ENCODE measurements at regions not wholly inside any gene's neighbourhood (a gene's known extent, or its start where the extent isn't known, plus 50 kb on each side); places are given as distances from the start of the nearest gene placed in this dataset.

DNA sequence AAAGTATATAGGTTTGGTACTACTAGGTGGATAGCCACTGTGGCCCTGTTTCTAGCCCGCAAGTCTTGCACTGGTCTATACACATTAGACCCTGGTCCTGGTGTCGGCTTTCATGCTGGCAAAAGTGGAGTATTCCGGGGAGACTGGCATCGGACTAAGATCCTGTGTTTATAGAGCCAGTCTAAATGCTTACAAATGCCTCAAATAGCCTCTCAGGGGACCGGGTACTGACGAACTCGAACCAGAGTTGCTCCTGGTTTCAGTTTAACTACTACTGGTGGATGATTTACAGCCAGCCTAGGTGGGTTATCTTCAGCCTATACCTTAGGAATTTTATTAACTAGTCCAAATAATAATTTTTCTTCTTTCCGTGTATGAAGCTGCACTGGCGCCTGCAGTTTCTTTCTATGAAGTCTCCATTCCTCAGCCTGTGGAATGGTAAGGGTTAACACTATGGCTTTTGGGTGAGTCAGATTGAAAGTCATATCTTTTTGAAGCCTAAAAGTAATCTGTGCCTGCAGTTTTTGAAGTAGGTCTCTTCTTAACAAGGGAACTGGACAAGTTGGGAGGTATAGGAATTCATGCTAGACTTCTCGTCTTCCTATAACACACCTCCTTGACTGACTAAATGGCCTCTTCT is 51.3 kb downstream of the OR10H4 start:
- no peaks in the 10 kb centered on the region for H3K36me3 ChIP-seq (ENCODE audit: insufficient read depth, low read length)
- H3F3A ChIP-seq (ENCODE audit: low read depth), result no peaks in the 10 kb centered on the region
- no peak overlapping the region for H3K4me3 ChIP-seq (ENCODE audit: low read length, poor library complexity, severe bottlenecking)
- no peak overlapping the region for H3K9ac ChIP-seq (ENCODE audit: low read depth, low read length, poor library complexity, severe bottlenecking)
- no peaks in the 10 kb centered on the region for H3K9me2 ChIP-seq (replicated peaks; ENCODE audit: low read depth, low read length)
- no peaks in the 10 kb centered on the region for H3K27me3 ChIP-seq (ENCODE audit: insufficient read depth, low read length, poor library complexity, severe bottlenecking)
- H3K4me1 ChIP-seq (ENCODE audit: insufficient read depth, low read length, poor library complexity, severe bottlenecking), result peaks cover 11% of the 10 kb centered on the region
- TF ChIP-seq, protein P1, sequence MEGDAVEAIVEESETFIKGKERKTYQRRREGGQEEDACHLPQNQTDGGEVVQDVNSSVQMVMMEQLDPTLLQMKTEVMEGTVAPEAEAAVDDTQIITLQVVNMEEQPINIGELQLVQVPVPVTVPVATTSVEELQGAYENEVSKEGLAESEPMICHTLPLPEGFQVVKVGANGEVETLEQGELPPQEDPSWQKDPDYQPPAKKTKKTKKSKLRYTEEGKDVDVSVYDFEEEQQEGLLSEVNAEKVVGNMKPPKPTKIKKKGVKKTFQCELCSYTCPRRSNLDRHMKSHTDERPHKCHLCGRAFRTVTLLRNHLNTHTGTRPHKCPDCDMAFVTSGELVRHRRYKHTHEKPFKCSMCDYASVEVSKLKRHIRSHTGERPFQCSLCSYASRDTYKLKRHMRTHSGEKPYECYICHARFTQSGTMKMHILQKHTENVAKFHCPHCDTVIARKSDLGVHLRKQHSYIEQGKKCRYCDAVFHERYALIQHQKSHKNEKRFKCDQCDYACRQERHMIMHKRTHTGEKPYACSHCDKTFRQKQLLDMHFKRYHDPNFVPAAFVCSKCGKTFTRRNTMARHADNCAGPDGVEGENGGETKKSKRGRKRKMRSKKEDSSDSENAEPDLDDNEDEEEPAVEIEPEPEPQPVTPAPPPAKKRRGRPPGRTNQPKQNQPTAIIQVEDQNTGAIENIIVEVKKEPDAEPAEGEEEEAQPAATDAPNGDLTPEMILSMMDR (conservative IDR thresholded peaks at IDR 0.05; ENCODE audit: low read length), result no peak
- TF ChIP-seq EZH2phosphoT487 (IDR thresholded peaks at IDR 0.05; ENCODE audit: borderline replicate concordance), result no peak
- no peak overlapping the region for H3K4me2 ChIP-seq (ENCODE audit: low read depth, low read length, poor library complexity, severe bottlenecking)
- no peaks in the 10 kb centered on the region; the same call in 1 of the 2 replicates for H3K9me3 ChIP-seq (ENCODE audit: insufficient read depth, low read depth, low read length)
- H2AFZ ChIP-seq (ENCODE audit: low read length), result no peak overlapping the region
- no peaks in the 10 kb centered on the region for H3K79me2 ChIP-seq (ENCODE audit: insufficient read depth, low read length)
- H4K20me1 ChIP-seq (ENCODE audit: insufficient read depth, low read length, poor library complexity, severe bottlenecking), result no peaks in the 10 kb centered on the region

DNA sequence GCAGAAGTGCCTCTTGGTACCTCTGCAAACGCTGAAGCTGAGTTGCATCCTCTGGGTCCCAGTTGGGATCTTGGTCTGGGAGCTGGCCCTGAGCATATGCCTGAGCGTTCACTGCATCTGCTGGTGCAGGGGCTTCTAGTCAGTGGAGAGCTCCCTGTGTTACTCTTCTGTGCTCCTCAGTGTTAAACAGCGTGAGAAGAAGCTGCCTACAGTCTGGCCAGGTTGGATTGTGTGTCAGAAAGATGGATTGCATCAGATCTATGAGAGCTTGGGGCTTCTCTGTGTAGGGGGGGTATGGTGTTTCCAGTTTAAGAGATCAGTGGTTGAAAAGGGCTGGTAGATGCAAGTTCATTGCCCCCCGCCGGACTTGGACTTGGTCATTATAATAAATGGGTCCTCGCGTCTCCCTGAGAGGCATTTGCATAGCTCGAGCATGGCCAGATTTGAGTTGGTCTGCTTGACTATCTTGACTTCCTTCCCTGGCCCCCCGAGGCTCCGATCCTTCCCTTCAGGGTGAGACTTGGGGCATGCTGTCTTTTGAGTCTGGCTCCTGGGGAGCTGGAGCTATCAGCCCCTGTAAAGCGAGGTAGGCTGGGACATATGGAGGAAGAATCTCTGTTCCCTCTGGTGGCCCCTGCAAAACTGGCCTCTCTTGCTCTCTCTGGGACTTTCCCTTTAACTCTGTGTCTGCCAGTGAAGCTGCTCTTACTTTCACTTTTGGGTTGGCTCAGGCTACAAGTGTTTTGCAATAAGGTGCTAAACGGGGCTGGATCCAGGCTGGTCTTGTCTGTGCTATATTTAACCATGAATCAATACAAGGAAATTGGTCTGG is 52.9 kb downstream of the OR10H4 start:
- no peaks in the 10 kb centered on the region for H4K20me1 ChIP-seq (ENCODE audit: insufficient read depth, low read length, poor library complexity, severe bottlenecking)
- H3K79me2 ChIP-seq (ENCODE audit: insufficient read depth, low read length), result no peaks in the 10 kb centered on the region
- no peaks in the 10 kb centered on the region for H3K9me3 ChIP-seq (ENCODE audit: insufficient read depth, low read depth, low read length)
- TF ChIP-seq EZH2phosphoT487 (IDR thresholded peaks at IDR 0.05; ENCODE audit: borderline replicate concordance), result no peak
- TF ChIP-seq, protein P1 (conservative IDR thresholded peaks at IDR 0.05; ENCODE audit: low read length), result no peak
- H3K27me3 ChIP-seq (ENCODE audit: insufficient read depth, low read length, poor library complexity, severe bottlenecking), result no peaks in the 10 kb centered on the region
- H3F3A ChIP-seq (ENCODE audit: low read depth), result no peaks in the 10 kb centered on the region
- no peak overlapping the region for H3K4me3 ChIP-seq (ENCODE audit: low read length, poor library complexity, severe bottlenecking)
- no peaks in the 10 kb centered on the region for H3K9me2 ChIP-seq (replicated peaks; ENCODE audit: low read depth, low read length)
- H3K9ac ChIP-seq (ENCODE audit: low read depth, low read length, poor library complexity, severe bottlenecking), result peak overlapping the region; percentile 25
- H2AFZ ChIP-seq (ENCODE audit: low read length), result peak overlapping the region; percentile 16; the same call in 1 of the 2 replicates
- H3K4me1 ChIP-seq (ENCODE audit: insufficient read depth, low read length, poor library complexity, severe bottlenecking), result peaks cover 11% of the 10 kb centered on the region
- no peaks in the 10 kb centered on the region for H3K36me3 ChIP-seq (ENCODE audit: insufficient read depth, low read length)
- H3K4me2 ChIP-seq (ENCODE audit: low read depth, low read length, poor library complexity, severe bottlenecking), result peak overlapping the region; percentile 33

DNA sequence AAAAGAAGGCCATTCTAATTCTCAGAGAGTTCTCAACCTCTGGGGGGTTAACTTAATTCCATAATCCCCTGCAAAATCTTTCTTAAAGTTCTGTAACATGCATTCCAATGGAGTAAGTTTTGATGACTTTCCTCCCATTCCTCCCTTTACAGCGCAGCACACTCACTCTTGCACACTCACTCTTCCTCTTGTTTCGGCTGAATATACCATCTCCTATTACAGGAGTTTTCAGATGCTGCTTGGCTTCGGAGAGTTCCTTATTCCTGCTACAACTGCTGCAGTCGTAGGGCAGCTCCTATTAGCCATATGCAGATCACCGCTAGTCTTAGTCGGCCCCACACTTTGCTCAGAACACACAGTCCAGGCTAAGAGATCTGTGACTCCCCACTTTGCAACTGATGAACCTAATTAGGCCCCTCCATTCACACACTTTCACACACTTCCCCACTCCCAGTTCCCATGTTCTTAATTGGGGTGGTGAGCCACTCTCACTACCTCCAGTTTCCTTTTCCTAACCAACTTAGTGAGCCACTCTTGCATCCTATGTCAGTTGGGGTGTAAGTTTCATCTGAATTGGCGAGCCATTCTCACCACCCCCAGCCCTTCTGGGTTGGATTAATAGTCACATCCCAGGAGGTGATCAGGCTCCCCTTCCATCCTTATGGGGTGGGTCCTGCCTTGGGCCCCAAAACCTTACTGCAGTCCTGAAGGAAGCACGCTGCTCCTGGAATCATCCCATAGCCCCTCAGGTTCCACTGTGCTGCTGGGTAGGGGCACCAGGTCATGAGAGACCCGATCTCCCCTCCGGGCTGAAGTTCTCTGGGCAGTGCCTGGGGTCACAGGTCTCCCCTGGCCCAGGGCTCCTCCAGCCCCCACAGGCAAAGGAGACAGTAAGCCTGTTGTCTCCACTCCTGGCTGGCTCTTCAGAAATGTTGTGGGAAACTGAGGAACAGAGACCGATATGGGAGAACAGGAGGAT is 53.9 kb downstream of the OR10H4 start:
- Histone ChIP-seq H3F3A (ENCODE audit: low read depth) (no peaks in the 10 kb centered on the region), H3K36me3 (ENCODE audit: insufficient read depth, low read length) (no peaks in the 10 kb centered on the region), H3K9me2 (replicated peaks; ENCODE audit: low read depth, low read length) (no peaks in the 10 kb centered on the region), H3K27me3 (ENCODE audit: insufficient read depth, low read length, poor library complexity, severe bottlenecking) (no peaks in the 10 kb centered on the region), H4K20me1 (ENCODE audit: insufficient read depth, low read length, poor library complexity, severe bottlenecking) (no peaks in the 10 kb centered on the region), H3K79me2 (ENCODE audit: insufficient read depth, low read length) (no peaks in the 10 kb centered on the region), H3K4me3 (ENCODE audit: low read length, poor library complexity, severe bottlenecking) (no peak overlapping the region), H3K4me1 (ENCODE audit: insufficient read depth, low read length, poor library complexity, severe bottlenecking) (peaks cover 11% of the 10 kb centered on the region), H3K4me2 (ENCODE audit: low read depth, low read length, poor library complexity, severe bottlenecking) (peak overlapping the region; percentile 33), H3K9ac (ENCODE audit: low read depth, low read length, poor library complexity, severe bottlenecking) (peak overlapping the region; percentile 25), H3K9me3 (ENCODE audit: insufficient read depth, low read depth, low read length) (no peaks in the 10 kb centered on the region), H2AFZ (ENCODE audit: low read length) (peak overlapping the region; percentile 16; the same call in 1 of the 2 replicates)
- no peak for TF ChIP-seq EZH2phosphoT487 (IDR thresholded peaks at IDR 0.05; ENCODE audit: borderline replicate concordance)
- TF ChIP-seq, protein P1 (conservative IDR thresholded peaks at IDR 0.05; ENCODE audit: low read length), result no peak
